ENCODE measurements at regions not wholly inside any gene's neighbourhood (a gene's known extent, or its start where the extent isn't known, plus 50 kb on each side); places are given as distances from the start of the nearest gene placed in this dataset.
A peak's percentile ranks its signal among the peaks of the same experiment; 100 is the strongest.

GRCh38 chr18:78768221-78768620 lies 211.4 kb upstream of the SALL3 start:
- in situ Hi-C loops (cut with HindIII; ENCODE audit: extremely low pct_ligation_motif_present, low pct_unique_long_range_greater_than_20kb) (no loop called here), intact Hi-C loops (cut with micrococcal nuclease; ENCODE audit: unreplicated experiment) (no loop called here)
- Histone ChIP-seq H3K4me2 (ENCODE audit: low read depth, low read length) (no peak overlapping the region), H3K27ac (ENCODE audit: extremely low read length, insufficient read depth, low read length) (no peak overlapping the region), H3K79me2 (ENCODE audit: insufficient read depth, low read length) (no peaks in the 10 kb centered on the region), H3K9ac (ENCODE audit: insufficient read depth, low read depth, low read length) (no peak overlapping the region), H3K36me3 (replicated peaks in 1 of 2; ENCODE audit: control insufficient read depth in 1 of 2, insufficient read depth in 2 of 2, low read length in 2 of 2) (no peaks in the 10 kb centered on the region), H3K4me1 (ENCODE audit: insufficient read depth, low read length) (peaks cover 13% of the 10 kb centered on the region), H2AFZ (ENCODE audit: low read length) (no peak overlapping the region), H4K20me1 (ENCODE audit: insufficient read depth, low read length) (no peaks in the 10 kb centered on the region), H3K4me3 (replicated peaks in 1 of 3; ENCODE audit: insufficient read depth in 1 of 3, low read depth in 2 of 3, low read length in 3 of 3) (no peak overlapping the region), H3K27me3 (ENCODE audit: control insufficient read depth in 1 of 2, insufficient read depth in 2 of 2, low read length in 2 of 2) (peaks cover 13 to 61% of the 10 kb centered on the region in 2 experiments), H3K9me3 (ENCODE audit: low read length) (no peaks in the 10 kb centered on the region)
- WGBS (ENCODE audit: low lambda C conversion rate): 64% methylated on average over 13 of the region's 13 CpGs
- BruUV-seq (replicated peaks): no TSS peak
- ATAC-seq (no peak), FAIRE-seq (no peak), DNase-seq (ENCODE audit: low spot score) (no peak)
- ChIA-PET CTCF (ENCODE audit: low intra/inter-chr PET ratio, low total read pairs) (no interaction called here), POLR2A (no interaction called here)
- TF ChIP-seq ZNF30 (CRISPR knock-in tag; IDR thresholded peaks at IDR 0.05) (no peak), TAF15 (IDR thresholded peaks at IDR 0.05; ENCODE audit: low read depth, low read length, poor library complexity, severe bottlenecking) (no peak)

DNA sequence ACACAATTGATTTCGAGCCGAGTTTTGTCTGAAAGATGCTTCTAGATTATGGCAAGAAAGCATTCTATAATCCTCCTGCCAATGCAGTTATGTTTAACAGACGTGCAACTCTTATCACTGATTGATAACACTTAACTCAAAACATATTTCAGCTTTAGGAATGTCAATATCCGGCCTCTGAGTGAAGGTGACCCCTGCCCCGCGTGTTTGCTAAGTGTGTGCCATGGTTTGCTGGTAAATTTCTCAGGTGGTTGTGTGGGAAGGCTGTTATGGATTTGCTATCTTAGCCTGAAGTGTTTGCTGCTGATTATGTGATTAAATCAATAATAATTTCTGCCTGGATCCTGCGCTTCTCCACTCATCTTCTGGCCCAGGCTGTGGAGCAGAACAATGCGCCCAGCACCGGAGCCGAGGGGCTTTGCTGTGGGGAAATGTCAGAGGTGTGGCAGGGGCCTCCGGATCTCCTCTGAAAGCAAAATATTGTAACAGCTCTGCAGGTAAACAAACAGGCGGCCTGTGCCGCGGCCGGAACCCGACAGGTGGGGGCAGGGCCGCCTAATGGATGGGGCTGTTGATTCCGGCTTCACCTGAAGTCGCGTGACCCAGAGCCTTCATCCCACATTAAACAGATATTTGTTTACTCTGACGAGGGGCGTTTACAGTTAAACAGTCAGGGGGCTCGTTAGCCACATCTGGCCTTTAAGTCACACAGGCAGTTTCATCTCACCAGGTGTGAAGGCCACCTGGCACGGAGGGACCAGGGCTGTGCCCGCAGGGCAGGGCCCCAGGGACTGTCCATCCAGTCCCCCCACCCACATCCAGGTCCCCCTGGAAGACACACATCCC lies 210.7 kb upstream of the SALL3 start:
- Histone ChIP-seq H3K79me2 (ENCODE audit: insufficient read depth, low read length) (no peaks in the 10 kb centered on the region), H3K9me3 (ENCODE audit: low read length) (no peaks in the 10 kb centered on the region), H3K36me3 (replicated peaks in 1 of 2; ENCODE audit: control insufficient read depth in 1 of 2, insufficient read depth in 2 of 2, low read length in 2 of 2) (no peaks in the 10 kb centered on the region), H2AFZ (ENCODE audit: low read length) (no peak overlapping the region), H4K20me1 (ENCODE audit: insufficient read depth, low read length) (no peaks in the 10 kb centered on the region), H3K27ac (ENCODE audit: extremely low read length, insufficient read depth, low read length) (no peak overlapping the region), H3K27me3 (ENCODE audit: control insufficient read depth in 1 of 2, insufficient read depth in 2 of 2, low read length in 2 of 2) (peaks cover 13 to 61% of the 10 kb centered on the region in 2 experiments; a peak in 4 of 5 replicates), H3K4me2 (ENCODE audit: low read depth, low read length) (peak overlapping the region; percentile 10; the same call in 1 of the 2 replicates), H3K4me1 (ENCODE audit: insufficient read depth, low read length) (peaks cover 13% of the 10 kb centered on the region), H3K4me3 (replicated peaks in 1 of 3; ENCODE audit: insufficient read depth in 1 of 3, low read depth in 2 of 3, low read length in 3 of 3) (no peak overlapping the region), H3K9ac (ENCODE audit: insufficient read depth, low read depth, low read length) (no peak overlapping the region)
- ATAC-seq (no peak; the same call in 2 of the 3 replicates), FAIRE-seq (no peak), DNase-seq (ENCODE audit: low spot score) (no peak)
- in situ Hi-C loops (cut with HindIII; ENCODE audit: extremely low pct_ligation_motif_present, low pct_unique_long_range_greater_than_20kb): no loop called here
- no TSS peak for BruUV-seq (replicated peaks)
- ChIA-PET CTCF (ENCODE audit: low intra/inter-chr PET ratio, low total read pairs) (no interaction called here), POLR2A (no interaction called here)
- intact Hi-C loops (cut with micrococcal nuclease; ENCODE audit: unreplicated experiment): no loop called here
- no peak for TF ChIP-seq ZNF569 (CRISPR knock-in tag; IDR thresholded peaks at IDR 0.05; ENCODE audit: borderline replicate concordance)
- no peak for TF ChIP-seq TCF12 (IDR thresholded peaks at IDR 0.05)
- TF ChIP-seq TCF12 (CRISPR knock-in tag; IDR thresholded peaks at IDR 0.05): no peak
- no peak for TF ChIP-seq ZC3H4 (CRISPR knock-in tag; IDR thresholded peaks at IDR 0.05; ENCODE audit: borderline replicate concordance)
- 0 out of 2 replicates have a peak, but pooled peaks have one; percentile 7 for TF ChIP-seq NR2F6 (IDR thresholded peaks at IDR 0.05)
- no peak for TF ChIP-seq NR2F6 (CRISPR knock-in tag; IDR thresholded peaks at IDR 0.05)
- no peak for TF ChIP-seq ZNF879 (CRISPR knock-in tag; IDR thresholded peaks at IDR 0.05)
- no peak for TF ChIP-seq ZNF207 (IDR thresholded peaks at IDR 0.05; ENCODE audit: borderline replicate concordance)
- TF ChIP-seq FOXP4 (CRISPR knock-in tag; IDR thresholded peaks at IDR 0.05): peak; percentile 51
- TF ChIP-seq GABPB1 (CRISPR knock-in tag; IDR thresholded peaks at IDR 0.05): 0 out of 2 replicates have a peak, but pooled peaks have one; percentile 12
- 8% methylated on average over 16 of the region's 25 CpGs for WGBS (ENCODE audit: low lambda C conversion rate)

Data from HepG2 (cell line).